ENCODE measurements at regions not wholly inside any gene's neighbourhood (a gene's known extent, or its start where the extent isn't known, plus 50 kb on each side); places are given as distances from the start of the nearest gene placed in this dataset.

GRCh38 chr4:146058531-146058930 is 117.0 kb upstream of the LSM6 start:
- TF ChIP-seq CTCF (IDR thresholded peaks at IDR 0.05) (no peak), POLR2A (IDR thresholded peaks at IDR 0.05) (no peak)
